Stimulated activated CD8-positive, alpha-beta memory T cell treated with anti-CD3 and anti-CD28 coated beads, Interleukin-7, amount 100 ng/mL, for 4 hours (primary cell): ENCODE measurements at regions not wholly inside any gene's neighbourhood (a gene's known extent, or its start where the extent isn't known, plus 50 kb on each side); places are given as distances from the start of the nearest gene placed in this dataset.

ENCODE experiments used
- DNase-seq, 2 donors: peaks; one replicate each; pipeline ENCODE4 v3.0.0-alpha.2; 2020; ENCODE audit warnings: low read depth in 2 of 2

DNA sequence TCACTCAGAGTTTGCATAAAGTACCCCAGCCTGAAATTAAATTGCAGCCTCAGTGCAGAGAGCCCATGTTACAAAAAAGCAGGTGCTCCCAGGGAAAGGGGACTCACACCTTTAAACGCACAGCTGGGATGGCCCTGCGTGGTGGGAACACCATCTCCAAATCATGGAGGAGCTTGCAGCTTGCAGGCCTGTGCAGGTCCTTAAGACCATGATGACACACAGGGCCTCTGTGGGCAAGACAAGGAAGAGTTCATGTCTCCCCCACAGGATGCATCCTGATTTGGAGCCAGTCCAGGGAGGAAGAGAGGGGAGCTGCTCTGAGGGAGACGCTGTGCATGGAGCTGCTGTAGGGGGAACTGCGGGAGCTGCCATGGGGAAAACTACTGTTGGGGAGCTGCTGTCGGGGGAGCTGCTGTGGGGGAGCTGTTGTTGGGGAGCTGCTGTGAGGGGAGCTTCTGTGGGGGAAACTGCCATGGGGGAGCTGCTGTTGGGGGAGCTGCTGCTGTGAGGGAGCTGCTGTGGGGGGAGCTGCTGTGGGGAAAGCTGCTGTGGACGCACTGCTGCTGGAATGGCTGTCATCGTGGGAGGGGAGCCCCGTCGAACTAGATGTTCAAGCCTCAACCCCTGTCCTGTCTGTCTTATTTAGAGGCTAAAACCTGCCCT is 113.9 kb downstream of the MATN1 start:
- DNase-seq, result no peak

GRCh38 chr1:30607723-30608122 is 115.7 kb downstream of the MATN1 start:
- DNase-seq, result no peak

- no peak for DNase-seq
Observed at GRCh38 chr1:30606166-30606565, 117.2 kb downstream of the MATN1 start.

DNA sequence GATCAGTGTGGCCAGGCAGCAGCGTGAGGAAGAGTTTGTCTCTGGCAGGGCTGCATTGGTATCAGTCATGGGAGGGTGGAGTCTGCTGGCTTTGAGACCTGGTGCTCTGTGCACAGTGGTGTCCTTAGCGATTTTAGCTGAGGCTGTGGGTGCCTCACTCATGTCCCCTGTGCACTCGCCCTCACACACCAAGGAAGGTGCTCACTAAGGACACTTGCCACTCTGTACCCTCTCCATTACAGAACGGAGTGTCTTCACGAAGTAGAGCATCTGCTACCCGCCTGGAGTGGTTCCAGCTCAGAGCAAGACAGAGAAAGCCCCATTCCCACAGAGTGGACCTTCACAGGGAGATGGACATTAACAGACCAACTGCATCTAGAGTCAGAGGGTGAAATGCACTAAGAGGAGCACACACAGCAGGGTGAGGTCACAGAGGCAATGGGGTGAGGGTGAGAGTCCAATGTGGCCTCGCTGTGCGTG is 117.9 kb downstream of the MATN1 start:
- no peak for DNase-seq

- no peak for DNase-seq
Observed at GRCh38 chr1:30604801-30605440, 118.5 kb downstream of the MATN1 start.

DNA sequence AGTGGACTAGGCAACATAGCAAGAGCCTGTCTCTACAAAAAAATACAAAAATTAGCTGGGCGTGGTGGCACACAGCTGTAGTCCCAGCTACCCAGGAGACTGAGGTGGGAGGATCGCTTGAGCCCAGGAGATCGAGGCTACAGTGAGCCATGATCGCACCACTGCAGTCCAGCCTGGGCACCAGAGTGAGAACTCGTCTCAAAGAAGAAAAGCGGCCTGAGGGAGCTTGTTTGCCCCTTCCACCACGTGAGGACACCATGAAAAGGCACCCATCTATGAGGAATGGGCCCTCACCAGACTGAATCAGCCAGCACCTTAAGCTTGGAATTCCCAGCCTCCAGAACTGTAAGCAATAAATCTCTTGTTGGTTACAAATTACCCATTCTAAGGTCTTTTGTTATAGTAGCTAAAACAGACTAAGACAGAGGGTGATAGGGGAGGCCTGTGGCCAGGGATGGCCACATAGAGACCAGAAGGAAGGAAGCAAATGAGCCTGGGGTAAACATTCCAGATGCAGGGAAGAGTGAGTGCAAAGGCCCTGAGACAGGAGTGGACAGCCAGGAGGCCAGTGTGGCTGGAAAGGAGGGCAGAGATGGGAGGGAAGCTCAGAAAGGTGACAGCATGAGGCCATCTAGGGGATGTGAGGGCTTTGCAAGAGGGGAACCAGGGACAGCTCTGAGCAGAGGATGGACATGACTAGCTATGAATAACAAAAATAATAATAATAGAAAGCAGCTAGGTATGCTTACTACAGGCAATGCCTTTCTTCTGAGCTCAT is 120.1 kb downstream of the MATN1 start:
- DNase-seq, result no peak

DNA sequence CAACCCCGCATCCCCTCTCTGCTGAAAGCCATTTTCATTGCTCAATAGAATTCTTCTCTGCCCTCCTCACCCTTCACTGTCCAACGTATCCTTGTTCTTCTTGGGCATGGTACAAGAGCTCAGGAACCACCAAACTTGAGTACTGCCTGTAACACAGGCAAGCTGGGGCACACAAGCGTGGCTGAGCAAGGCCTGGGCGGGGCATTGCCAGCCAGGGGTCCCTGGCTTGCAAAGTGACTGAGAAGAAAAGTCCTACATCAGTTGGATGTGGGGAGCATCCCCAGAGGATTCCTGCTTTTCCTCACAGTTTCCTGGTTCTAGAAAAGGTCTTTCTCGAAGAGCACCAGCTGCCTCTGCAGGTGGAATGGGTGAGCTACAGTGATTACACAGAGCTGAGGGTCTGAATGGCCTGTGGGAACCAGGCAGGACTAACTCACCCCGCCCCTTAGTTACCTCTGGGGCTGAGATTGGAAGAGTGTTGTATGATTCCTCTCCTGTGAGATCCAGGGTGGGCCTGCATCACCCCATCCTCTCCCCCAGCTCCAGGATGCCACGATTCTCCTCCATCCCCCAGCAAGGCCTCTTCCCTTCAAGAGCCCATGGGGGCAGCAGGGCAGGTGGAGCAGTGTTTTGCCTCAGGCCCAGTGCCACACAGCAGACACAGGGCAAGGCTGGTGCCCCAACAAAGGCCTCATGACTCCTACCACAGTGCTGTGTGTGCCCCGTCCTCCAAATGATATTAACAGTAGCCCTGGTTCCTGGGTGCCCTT is 121.9 kb downstream of the MATN1 start:
- DNase-seq, result no peak

DNA sequence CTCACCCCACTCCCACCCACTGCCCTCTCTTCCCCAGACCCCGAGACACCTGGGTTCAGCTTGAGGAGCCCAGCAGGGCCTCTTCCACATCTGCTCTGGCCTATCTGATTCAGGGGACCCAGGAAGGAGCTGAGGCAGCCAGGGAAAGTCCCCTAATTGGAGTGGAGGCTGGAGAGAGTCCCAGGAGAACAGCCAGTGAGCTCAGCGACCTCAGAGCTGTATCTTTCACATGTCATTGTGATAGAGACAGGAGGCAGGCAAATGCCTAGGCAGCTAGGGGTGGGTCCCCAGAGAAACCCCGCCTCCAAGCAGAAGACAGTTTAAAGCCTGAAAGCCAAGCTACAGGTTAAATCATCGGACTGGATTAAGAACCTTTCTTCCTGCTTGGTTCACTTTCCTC is 122.7 kb downstream of the MATN1 start:
- no peak for DNase-seq

GRCh38 chr1:30600258-30600657 is 123.1 kb downstream of the MATN1 start:
- no peak for DNase-seq

DNA sequence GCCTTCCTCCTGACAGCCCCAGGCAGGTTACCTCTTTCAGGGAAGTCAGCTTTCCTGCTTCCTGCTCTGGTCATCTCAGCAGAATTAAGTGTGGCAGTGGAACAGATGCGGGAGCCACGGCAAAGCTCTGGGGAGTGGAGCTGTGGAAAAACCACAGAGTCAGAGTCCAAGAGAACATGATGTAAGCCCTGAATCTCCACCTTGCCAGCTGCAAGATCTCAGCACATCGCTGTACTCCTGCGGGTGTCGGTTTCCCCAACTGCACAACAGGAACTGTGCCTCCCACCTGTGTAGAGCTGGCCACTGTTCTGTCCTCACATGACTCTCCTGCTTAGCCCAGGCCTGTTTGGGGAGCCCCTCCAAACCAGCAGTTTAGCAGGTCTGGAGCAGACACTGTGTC is 123.7 kb downstream of the MATN1 start:
- DNase-seq, result no peak

GRCh38 chr1:30598571-30599114 is 124.7 kb downstream of the MATN1 start:
- DNase-seq, result no peak

DNA sequence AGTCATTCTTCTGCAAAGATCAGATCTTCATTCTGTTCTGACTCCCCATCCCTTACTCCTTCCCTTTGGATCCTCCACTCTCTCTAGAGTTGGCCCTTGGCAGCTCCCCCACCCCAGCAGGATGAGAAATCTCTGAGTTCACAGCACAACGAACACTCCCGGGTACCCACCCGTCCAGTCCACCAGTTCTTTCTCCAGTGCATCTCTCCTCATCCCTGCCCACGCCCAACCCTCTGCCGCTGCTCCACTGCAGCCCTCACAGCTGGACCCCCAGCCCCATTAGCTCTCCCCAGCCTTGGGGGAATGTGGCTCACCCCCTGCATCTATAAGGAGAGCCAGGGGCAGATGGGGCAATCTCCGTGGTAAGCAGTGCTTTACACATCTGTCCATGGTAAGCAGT is 125.7 kb downstream of the MATN1 start:
- DNase-seq, result no peak

- DNase-seq, result no peak
Observed at GRCh38 chr1:30596891-30597290, 126.5 kb downstream of the MATN1 start.

GRCh38 chr1:30596470-30596869 is 126.9 kb downstream of the MATN1 start:
- DNase-seq, result no peak

- DNase-seq, result no peak
Observed at GRCh38 chr1:30589083-30589482, 134.3 kb downstream of the MATN1 start.

GRCh38 chr1:30588311-30589073 is 134.9 kb downstream of the MATN1 start:
- no peak for DNase-seq

- no peak for DNase-seq
Observed at GRCh38 chr1:30586671-30587070, 136.7 kb downstream of the MATN1 start.

DNA sequence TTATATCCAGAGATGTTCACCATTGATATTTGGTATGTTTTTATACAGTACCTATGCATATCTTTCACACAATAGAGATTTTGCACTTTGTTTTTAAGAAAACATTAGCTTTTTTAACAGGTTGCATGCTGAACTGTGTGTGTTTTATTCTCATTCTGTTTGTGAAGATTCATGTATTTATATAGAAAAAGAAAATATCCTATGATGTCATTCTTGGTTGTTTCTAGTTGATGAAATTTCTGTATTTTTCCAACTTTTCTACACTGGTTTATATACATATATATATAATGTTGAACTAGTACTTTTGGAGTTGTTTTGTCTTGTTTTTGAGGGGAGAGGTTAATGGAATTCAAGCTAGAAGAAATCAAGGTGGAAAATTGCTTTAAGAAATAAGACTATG is 143.8 kb downstream of the MATN1 start:
- DNase-seq, result no peak

DNA sequence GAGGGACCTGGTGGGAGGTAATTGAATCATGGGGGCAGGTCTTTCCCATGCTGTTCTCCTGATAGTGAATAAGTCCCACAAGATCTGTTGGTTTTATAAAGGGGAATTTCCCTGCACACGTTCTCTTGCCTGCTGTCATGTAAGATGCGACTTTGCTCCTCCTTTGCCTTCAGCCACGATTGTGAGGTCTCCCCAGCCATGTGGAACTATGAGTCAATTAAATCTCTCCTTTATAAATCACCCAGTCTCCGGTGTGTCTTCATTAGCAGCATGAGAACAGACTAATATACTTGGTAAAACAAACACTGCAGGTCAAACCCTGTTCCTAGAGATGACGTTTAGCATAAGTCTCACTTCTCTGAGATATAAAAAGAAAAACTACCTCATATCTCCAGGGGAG is 148.3 kb downstream of the MATN1 start:
- DNase-seq, result no peak

DNA sequence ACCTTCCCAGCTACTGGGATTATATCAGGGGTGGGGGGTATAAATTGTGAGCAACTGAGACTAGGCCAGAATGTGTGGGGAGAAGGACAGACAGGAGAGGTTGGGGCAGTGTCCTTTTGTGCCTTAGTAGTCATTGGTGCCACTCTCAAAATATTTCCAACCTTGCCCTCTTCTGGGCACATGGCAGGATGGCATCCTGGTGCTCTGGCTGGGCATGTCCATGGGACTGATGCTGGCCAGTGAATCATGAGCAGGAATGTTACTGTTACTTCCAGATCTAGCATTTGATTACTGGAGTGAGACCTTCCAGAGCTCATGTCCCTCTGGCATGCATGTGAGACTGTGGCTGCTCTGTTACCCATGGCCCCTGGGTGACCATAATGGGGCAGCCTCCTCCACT is 151.2 kb downstream of the MATN1 start:
- DNase-seq, result no peak

GRCh38 chr1:30571380-30571779 is 152.0 kb downstream of the MATN1 start:
- DNase-seq, result no peak
